Keratinocyte (primary cell): ENCODE measurements at regions not wholly inside any gene's neighbourhood (a gene's known extent, or its start where the extent isn't known, plus 50 kb on each side); places are given as distances from the start of the nearest gene placed in this dataset.

Experiments used
- CTCF ChIP-seq, 3 experiments: IDR thresholded peaks in 1 of 3; conservative IDR thresholded peaks in 1 of 3; optimal IDR thresholded peaks in 1 of 3; 2 replicates in 2 of 3; 3 replicates in 1 of 3; pipeline versions ENCODE3 to v1.5.1; 2011; ENCODE audit warnings: low read length in 3 of 3, mild to moderate bottlenecking in 3 of 3, moderate library complexity in 2 of 3, control low read depth in 1 of 3, inconsistent platforms in 1 of 3; ENCODE audit not compliant: insufficient read depth in 2 of 3; ENCODE audit errors: extremely low read depth in 1 of 3
- EZH2 ChIP-seq: IDR thresholded peaks from one replicate; pipeline ENCODE4 v1.6.1; 2012; ENCODE audit warnings: inconsistent platforms, mild to moderate bottlenecking, low read length, moderate library complexity

- TF ChIP-seq CTCF (optimal IDR thresholded peaks at IDR 0.05 in 1 of 3, IDR thresholded peaks at IDR 0.05 in 1 of 3, conservative IDR thresholded peaks at IDR 0.05 in 1 of 3; ENCODE audit: extremely low read depth in 1 of 3, insufficient read depth in 2 of 3, low read length in 3 of 3) (no peak), EZH2 (no peak)
These were observed 686.8 kb downstream of the ZEB2 start for GRCh38 chr2:143833015-143833660.
